ENCODE measurements at regions not wholly inside any gene's neighbourhood (a gene's known extent, or its start where the extent isn't known, plus 50 kb on each side); places are given as distances from the start of the nearest gene placed in this dataset.

GRCh38 chr4:162323919-162324318 is 160.1 kb upstream of the FSTL5 start:
- Histone ChIP-seq H3K27me3 (ENCODE audit: control insufficient read depth, insufficient read depth, low read length) (no peaks in the 10 kb centered on the region), H3K27ac (ENCODE audit: low read length) (no peak overlapping the region), H3K9me3 (ENCODE audit: control insufficient read depth, insufficient read depth, low read depth, low read length) (no peaks in the 10 kb centered on the region), H3K4me3 (ENCODE audit: low read depth in 2 of 2, low read length in 2 of 2) (no peak overlapping the region), H3K36me3 (ENCODE audit: control insufficient read depth, insufficient read depth, low read length) (no peaks in the 10 kb centered on the region), H3K4me1 (ENCODE audit: control insufficient read depth, insufficient read depth, low read length) (no peaks in the 10 kb centered on the region)
- intact Hi-C loops (cut with micrococcal nuclease; ENCODE audit: unreplicated experiment) (no loop called here), in situ Hi-C loops (cut with HindIII; ENCODE audit: low pct_unique_long_range_greater_than_20kb, low sequenced_read_pairs) (no loop called here)
- no peak for DNase-seq (ENCODE audit: low read depth, low spot score)
- no peak for ATAC-seq
- BruUV-seq (replicated peaks), result no TSS peak
- no peak for TF ChIP-seq POLR2AphosphoS5 (IDR thresholded peaks at IDR 0.05; ENCODE audit: low read depth, low read length)
- no peak for TF ChIP-seq TCF7L2 (IDR thresholded peaks at IDR 0.05; ENCODE audit: low read depth, low read length)
- TF ChIP-seq CTCF (IDR thresholded peaks at IDR 0.05), result no peak
- TF ChIP-seq, protein P1, sequence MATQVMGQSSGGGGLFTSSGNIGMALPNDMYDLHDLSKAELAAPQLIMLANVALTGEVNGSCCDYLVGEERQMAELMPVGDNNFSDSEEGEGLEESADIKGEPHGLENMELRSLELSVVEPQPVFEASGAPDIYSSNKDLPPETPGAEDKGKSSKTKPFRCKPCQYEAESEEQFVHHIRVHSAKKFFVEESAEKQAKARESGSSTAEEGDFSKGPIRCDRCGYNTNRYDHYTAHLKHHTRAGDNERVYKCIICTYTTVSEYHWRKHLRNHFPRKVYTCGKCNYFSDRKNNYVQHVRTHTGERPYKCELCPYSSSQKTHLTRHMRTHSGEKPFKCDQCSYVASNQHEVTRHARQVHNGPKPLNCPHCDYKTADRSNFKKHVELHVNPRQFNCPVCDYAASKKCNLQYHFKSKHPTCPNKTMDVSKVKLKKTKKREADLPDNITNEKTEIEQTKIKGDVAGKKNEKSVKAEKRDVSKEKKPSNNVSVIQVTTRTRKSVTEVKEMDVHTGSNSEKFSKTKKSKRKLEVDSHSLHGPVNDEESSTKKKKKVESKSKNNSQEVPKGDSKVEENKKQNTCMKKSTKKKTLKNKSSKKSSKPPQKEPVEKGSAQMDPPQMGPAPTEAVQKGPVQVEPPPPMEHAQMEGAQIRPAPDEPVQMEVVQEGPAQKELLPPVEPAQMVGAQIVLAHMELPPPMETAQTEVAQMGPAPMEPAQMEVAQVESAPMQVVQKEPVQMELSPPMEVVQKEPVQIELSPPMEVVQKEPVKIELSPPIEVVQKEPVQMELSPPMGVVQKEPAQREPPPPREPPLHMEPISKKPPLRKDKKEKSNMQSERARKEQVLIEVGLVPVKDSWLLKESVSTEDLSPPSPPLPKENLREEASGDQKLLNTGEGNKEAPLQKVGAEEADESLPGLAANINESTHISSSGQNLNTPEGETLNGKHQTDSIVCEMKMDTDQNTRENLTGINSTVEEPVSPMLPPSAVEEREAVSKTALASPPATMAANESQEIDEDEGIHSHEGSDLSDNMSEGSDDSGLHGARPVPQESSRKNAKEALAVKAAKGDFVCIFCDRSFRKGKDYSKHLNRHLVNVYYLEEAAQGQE (IDR thresholded peaks at IDR 0.05; ENCODE audit: insufficient read depth in 1 of 2, low read depth in 2 of 2, low read length in 1 of 2), result no peak
- no peak for TF ChIP-seq SIN3A (IDR thresholded peaks at IDR 0.05; ENCODE audit: borderline replicate concordance, insufficient read depth, low read depth, low read length)
- ChIA-PET CTCF (no interaction called here), POLR2A (no interaction called here)

GRCh38 chr4:162322054-162322453 is 158.3 kb upstream of the FSTL5 start:
- intact Hi-C loops (cut with micrococcal nuclease; ENCODE audit: unreplicated experiment), result no loop called here
- in situ Hi-C loops (cut with HindIII; ENCODE audit: low pct_unique_long_range_greater_than_20kb, low sequenced_read_pairs), result no loop called here
- CTCF ChIA-PET, result no interaction called here
- Histone ChIP-seq H3K4me1 (ENCODE audit: control insufficient read depth, insufficient read depth, low read length) (no peaks in the 10 kb centered on the region), H3K4me3 (ENCODE audit: low read depth in 2 of 2, low read length in 2 of 2) (no peak overlapping the region), H3K36me3 (ENCODE audit: control insufficient read depth, insufficient read depth, low read length) (no peaks in the 10 kb centered on the region), H3K27ac (ENCODE audit: low read length) (no peak overlapping the region), H3K9me3 (ENCODE audit: control insufficient read depth, insufficient read depth, low read depth, low read length) (no peaks in the 10 kb centered on the region), H3K27me3 (ENCODE audit: control insufficient read depth, insufficient read depth, low read length) (no peaks in the 10 kb centered on the region)
- DNase-seq (ENCODE audit: low read depth, low spot score), result no peak
- ATAC-seq, result no peak
- BruUV-seq (replicated peaks), result no TSS peak
- TF ChIP-seq, protein P1 (IDR thresholded peaks at IDR 0.05; ENCODE audit: insufficient read depth in 1 of 2, low read depth in 2 of 2, low read length in 1 of 2), result no peak
- TF ChIP-seq POLR2AphosphoS5 (IDR thresholded peaks at IDR 0.05; ENCODE audit: low read depth, low read length), result no peak
- no peak for TF ChIP-seq CTCF (IDR thresholded peaks at IDR 0.05)
- TF ChIP-seq SIN3A (IDR thresholded peaks at IDR 0.05; ENCODE audit: borderline replicate concordance, insufficient read depth, low read depth, low read length), result no peak
- POLR2A ChIA-PET, result no interaction called here

Measured in Panc1 (cell line).